ENCODE measurements at regions not wholly inside any gene's neighbourhood (a gene's known extent, or its start where the extent isn't known, plus 50 kb on each side); places are given as distances from the start of the nearest gene placed in this dataset.

DNA sequence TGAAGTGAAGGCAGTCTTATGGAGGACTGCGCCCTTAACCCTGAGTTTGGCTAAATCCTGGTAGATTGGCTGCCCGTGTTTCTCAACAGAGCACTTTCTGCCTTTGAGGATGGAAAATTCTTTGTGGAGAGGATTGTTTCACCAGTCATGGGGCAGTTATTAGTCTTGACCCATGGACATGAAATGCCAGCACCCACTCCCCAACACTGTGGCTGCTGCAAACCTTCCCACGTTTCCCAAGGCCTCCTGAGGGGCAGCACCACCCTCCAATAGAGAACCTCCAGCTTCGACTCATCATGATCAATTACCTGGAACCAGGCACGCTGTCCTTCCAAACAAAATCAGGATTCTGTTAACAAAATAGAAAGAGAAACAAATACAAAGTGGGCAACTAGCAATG is 117.8 kb downstream of the PXDC1 start:
- H3K9me3 ChIP-seq: no peaks in the 10 kb centered on the region
- WGBS (ENCODE audit: low lambda C conversion rate): 43% methylated on average over 4 of the region's 5 CpGs
- no peak overlapping the region for H2AFZ ChIP-seq (ENCODE audit: low read depth)
- no peak overlapping the region for H3K27ac ChIP-seq (ENCODE audit: low read depth in 2 of 2, low read length in 1 of 2)
- ChIA-PET CTCF (no interaction called here), POLR2A (no interaction called here)
- DNase-seq: no peak
- H3K9me2 ChIP-seq: no peaks in the 10 kb centered on the region
- H3K9ac ChIP-seq: no peak overlapping the region
- H3K36me3 ChIP-seq (replicated peaks in 1 of 2; ENCODE audit: control insufficient read depth in 1 of 2, insufficient read depth in 2 of 2, low read length in 1 of 2): no peaks in the 10 kb centered on the region
- H3F3A ChIP-seq (replicated peaks; ENCODE audit: insufficient read depth): no peaks in the 10 kb centered on the region
- H3K4me1 ChIP-seq (ENCODE audit: control insufficient read depth in 1 of 2, insufficient read depth in 2 of 2, low read depth in 1 of 2, low read length in 1 of 2): no peaks in the 10 kb centered on the region; a peak in 1 of 4 replicates
- H4K20me1 ChIP-seq (ENCODE audit: insufficient read depth): no peaks in the 10 kb centered on the region
- H3K27me3 ChIP-seq (ENCODE audit: insufficient read depth): peaks cover 35% of the 10 kb centered on the region
- no peak overlapping the region for H3K4me3 ChIP-seq (ENCODE audit: low read depth in 2 of 2, low read length in 1 of 2)
- TF ChIP-seq NRF1 (IDR thresholded peaks at IDR 0.05; ENCODE audit: low read depth, low read length) (no peak), EP300 (IDR thresholded peaks at IDR 0.05; ENCODE audit: borderline replicate concordance in 1 of 2, low read depth in 1 of 2, low read length in 1 of 2) (no peak), CHD2 (IDR thresholded peaks at IDR 0.05; ENCODE audit: low read length, partially characterized antibody) (no peak), FOXM1 (IDR thresholded peaks at IDR 0.05; ENCODE audit: low read depth) (no peak), EZH2phosphoT487 (IDR thresholded peaks at IDR 0.05; ENCODE audit: borderline replicate concordance, low read depth) (no peak), NFIC (IDR thresholded peaks at IDR 0.05; ENCODE audit: borderline replicate concordance) (no peak), RCOR1 (IDR thresholded peaks at IDR 0.05; ENCODE audit: low read length) (no peak), TCF12 (IDR thresholded peaks at IDR 0.05) (no peak), TAF1 (IDR thresholded peaks at IDR 0.05; ENCODE audit: borderline replicate concordance, low read depth, low read length) (no peak), POLR2AphosphoS5 (IDR thresholded peaks at IDR 0.05; ENCODE audit: low read depth, low read length) (no peak), RXRA (IDR thresholded peaks at IDR 0.05; ENCODE audit: borderline replicate concordance, low read depth) (no peak), ZBTB33 (IDR thresholded peaks at IDR 0.05; ENCODE audit: borderline replicate concordance, low read depth) (no peak), GATA2 (CRISPR knock-in tag; IDR thresholded peaks at IDR 0.05) (no peak), SIN3A (IDR thresholded peaks at IDR 0.05; ENCODE audit: borderline replicate concordance, low read depth, low read length) (no peak), SMC3 (IDR thresholded peaks at IDR 0.05; ENCODE audit: low read depth, low read length) (no peak), PBX3 (IDR thresholded peaks at IDR 0.05) (no peak), ELF1 (IDR thresholded peaks at IDR 0.05) (no peak)
- TF ChIP-seq, protein P1, sequence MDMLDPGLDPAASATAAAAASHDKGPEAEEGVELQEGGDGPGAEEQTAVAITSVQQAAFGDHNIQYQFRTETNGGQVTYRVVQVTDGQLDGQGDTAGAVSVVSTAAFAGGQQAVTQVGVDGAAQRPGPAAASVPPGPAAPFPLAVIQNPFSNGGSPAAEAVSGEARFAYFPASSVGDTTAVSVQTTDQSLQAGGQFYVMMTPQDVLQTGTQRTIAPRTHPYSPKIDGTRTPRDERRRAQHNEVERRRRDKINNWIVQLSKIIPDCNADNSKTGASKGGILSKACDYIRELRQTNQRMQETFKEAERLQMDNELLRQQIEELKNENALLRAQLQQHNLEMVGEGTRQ (IDR thresholded peaks at IDR 0.05; ENCODE audit: borderline replicate concordance, low read depth, low read length): no peak
- TF ChIP-seq, protein P2, sequence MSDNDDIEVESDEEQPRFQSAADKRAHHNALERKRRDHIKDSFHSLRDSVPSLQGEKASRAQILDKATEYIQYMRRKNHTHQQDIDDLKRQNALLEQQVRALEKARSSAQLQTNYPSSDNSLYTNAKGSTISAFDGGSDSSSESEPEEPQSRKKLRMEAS (IDR thresholded peaks at IDR 0.05; ENCODE audit: low read depth): no peak
- H3K79me2 ChIP-seq (ENCODE audit: insufficient read depth): no peaks in the 10 kb centered on the region
- no peak overlapping the region for H3K4me2 ChIP-seq

Measured in SK-N-SH (cell line).